ENCODE measurements at regions not wholly inside any gene's neighbourhood (a gene's known extent, or its start where the extent isn't known, plus 50 kb on each side); places are given as distances from the start of the nearest gene placed in this dataset.

DNA sequence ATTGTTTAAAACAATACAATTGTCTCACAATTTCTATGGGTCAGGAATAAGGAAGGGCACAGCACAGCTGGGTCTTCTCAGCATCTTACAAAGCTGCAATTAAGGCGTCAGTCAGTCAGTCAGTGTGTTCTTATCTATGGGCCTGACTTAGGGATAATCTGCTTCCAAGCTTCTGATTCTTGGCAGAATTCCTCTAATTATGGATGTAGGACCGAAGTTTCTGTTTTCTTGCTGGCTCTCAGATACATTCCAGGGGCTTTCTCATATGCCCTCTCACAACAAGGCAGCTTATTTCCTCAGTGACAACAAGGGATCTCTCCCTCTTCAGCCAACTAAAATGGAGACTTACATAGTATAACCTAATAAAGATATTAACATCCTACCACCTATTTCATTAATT, 1925.3 kb upstream of the ACO1 start:
- no peak for DNase-seq (ENCODE audit: extremely low read depth, low read depth)
- TF ChIP-seq, protein P1, sequence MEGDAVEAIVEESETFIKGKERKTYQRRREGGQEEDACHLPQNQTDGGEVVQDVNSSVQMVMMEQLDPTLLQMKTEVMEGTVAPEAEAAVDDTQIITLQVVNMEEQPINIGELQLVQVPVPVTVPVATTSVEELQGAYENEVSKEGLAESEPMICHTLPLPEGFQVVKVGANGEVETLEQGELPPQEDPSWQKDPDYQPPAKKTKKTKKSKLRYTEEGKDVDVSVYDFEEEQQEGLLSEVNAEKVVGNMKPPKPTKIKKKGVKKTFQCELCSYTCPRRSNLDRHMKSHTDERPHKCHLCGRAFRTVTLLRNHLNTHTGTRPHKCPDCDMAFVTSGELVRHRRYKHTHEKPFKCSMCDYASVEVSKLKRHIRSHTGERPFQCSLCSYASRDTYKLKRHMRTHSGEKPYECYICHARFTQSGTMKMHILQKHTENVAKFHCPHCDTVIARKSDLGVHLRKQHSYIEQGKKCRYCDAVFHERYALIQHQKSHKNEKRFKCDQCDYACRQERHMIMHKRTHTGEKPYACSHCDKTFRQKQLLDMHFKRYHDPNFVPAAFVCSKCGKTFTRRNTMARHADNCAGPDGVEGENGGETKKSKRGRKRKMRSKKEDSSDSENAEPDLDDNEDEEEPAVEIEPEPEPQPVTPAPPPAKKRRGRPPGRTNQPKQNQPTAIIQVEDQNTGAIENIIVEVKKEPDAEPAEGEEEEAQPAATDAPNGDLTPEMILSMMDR (IDR thresholded peaks at IDR 0.05; ENCODE audit: low read depth, low read length), result no peak

DNA sequence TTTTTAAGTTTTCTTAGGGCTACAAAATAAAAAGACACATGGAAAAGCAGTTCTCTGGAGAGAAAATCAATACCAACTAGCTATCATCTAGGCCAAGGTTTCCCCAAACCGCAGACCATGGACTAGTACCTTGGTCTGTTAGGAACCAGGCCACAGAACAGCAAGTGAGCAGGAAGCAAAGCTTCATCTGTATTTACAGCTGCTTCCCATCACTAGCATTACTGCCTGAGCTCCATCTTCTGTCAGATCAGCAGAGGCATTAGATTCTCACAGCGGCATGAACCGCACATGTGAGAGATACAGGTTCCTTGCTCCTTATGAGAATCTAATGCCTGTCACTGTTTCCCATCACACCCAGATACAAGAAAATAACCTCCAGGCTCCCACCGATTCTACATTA, 1907.6 kb upstream of the ACO1 start:
- TF ChIP-seq, protein P1 (IDR thresholded peaks at IDR 0.05; ENCODE audit: low read depth, low read length), result no peak

DNA sequence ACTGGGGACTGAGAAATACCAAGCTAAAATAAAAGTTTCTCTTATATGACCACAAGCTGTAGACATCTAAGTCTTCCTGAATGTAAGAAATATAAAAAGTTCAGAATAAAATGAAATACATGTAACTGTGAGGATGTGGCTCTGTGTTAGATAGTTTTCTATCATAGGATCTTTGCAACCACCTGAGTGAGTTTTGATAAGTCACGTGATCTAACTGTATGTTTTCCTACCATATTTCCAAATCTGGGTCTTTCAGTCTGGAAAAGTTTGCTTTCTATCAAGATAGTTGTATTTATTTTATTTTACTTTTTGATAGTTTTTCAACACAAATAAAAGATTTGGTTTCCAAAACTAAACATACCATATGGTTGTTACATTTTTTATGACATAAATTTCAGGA, 1905.8 kb upstream of the ACO1 start:
- TF ChIP-seq, protein P1 (IDR thresholded peaks at IDR 0.05; ENCODE audit: low read depth, low read length), result no peak
- no peak for DNase-seq (ENCODE audit: extremely low read depth, low read depth)

More for the DNA sequence above, 1907.6 kb upstream of the ACO1 start:
- no peak for DNase-seq (ENCODE audit: extremely low read depth, low read depth)

DNA sequence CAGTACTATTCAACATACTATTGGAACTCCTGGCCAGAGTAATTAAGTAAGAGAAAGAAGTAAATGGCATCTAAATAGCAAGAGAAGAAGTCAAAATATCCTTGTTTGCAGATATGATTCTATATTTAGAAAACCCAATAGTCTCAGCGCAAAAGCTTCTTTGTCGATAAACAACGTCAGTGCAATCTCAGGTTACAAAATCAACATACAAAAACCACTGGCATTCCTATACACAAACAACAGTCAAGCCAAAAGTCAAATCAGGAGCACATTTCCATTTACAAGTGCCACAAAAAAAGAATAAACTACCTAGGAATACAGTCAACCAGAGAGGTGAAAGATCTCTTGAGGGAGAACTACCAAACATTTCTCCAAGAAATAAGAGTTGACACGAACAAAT, 1901.9 kb upstream of the ACO1 start:
- no peak for DNase-seq (ENCODE audit: extremely low read depth, low read depth)
- TF ChIP-seq, protein P1 (IDR thresholded peaks at IDR 0.05; ENCODE audit: low read depth, low read length), result no peak

DNA sequence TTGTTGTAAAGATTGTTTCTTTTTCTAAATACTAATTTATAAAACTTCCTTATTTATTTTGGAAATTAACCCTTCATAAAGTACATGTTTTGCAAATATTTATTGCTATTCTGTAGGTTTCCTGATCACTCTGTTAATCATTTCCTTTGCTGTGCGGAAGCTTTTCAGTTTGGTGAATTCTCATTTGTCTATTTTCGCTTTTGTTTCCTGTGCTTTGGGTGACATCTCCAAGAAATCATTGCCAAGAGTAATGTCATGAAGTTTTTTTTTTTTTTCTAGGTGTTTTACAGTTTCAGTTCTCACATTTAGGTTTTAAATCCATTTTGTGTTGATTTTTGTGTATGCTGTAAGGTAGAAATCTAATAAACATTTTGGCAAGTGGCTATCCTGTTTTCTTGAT, 1899.8 kb upstream of the ACO1 start:
- no peak for DNase-seq (ENCODE audit: extremely low read depth, low read depth)
- TF ChIP-seq, protein P1 (IDR thresholded peaks at IDR 0.05; ENCODE audit: low read depth, low read length), result no peak

DNA sequence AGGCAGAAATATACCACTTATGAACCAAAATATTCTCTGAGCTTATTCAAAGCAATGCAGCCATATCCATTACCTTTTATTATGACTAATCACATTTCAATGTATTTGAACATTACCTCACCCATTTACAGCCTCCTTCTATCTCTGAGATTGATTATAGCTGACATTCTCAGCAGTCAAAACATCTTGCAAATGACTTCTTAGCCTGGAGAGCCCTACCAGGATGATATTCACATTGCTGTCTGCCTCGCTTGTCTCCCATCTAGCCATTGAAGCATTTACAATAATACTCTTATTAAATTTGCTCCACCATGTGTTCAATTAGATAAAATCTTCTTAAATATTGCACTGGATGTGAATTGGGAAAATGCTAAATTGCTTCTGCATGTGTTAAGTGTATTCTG, 1879.9 kb upstream of the ACO1 start:
- TF ChIP-seq, protein P1 (IDR thresholded peaks at IDR 0.05; ENCODE audit: low read depth, low read length), result no peak

DNA sequence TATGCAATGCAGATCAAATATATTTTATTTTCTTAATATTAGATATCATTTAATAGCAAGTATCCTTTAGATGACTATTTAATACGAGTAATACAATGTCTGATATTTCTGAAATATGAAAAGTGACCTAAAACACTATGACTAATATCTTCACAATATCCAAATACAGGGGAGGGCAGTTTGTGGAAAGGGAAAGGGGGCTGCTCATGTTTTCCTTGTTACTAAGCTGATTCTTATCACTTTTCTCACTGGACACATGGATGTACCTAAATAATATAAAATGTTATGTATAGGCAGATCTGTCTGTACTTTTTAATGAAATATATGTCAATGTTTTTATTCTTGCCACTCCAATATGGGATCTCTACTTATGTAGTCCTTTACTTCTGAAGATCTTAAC, 1879.1 kb upstream of the ACO1 start:
- DNase-seq (ENCODE audit: extremely low read depth, low read depth), result no peak
- TF ChIP-seq, protein P1 (IDR thresholded peaks at IDR 0.05; ENCODE audit: low read depth, low read length), result no peak

More for the DNA sequence above, 1879.9 kb upstream of the ACO1 start:
- DNase-seq (ENCODE audit: extremely low read depth, low read depth), result no peak

Measured in AG09319 (cell line).